ENCODE measurements at regions not wholly inside any gene's neighbourhood (a gene's known extent, or its start where the extent isn't known, plus 50 kb on each side); places are given as distances from the start of the nearest gene placed in this dataset.

- in situ Hi-C loops (cut with MboI; ENCODE audit: low sequenced_read_pairs in 4 of 4) (no loop called here), intact Hi-C loops (cut with DNase I; ENCODE audit: low total_unique reads) (no loop called here)
- no peak for DNase-seq
- no peak overlapping the region for H3K4me3 ChIP-seq
- no peaks in the 10 kb centered on the region for H3K36me3 ChIP-seq
- ATAC-seq, result no peak
- no peaks in the 10 kb centered on the region for H3K4me1 ChIP-seq
- H3K27ac ChIP-seq, result no peak overlapping the region
- H3K27me3 ChIP-seq, result no peaks in the 10 kb centered on the region
- TF ChIP-seq POLR2A (IDR thresholded peaks at IDR 0.05) (no peak), CTCF (IDR thresholded peaks at IDR 0.05 in 4 of 5, conservative IDR thresholded peaks at IDR 0.05 in 1 of 5) (no peak)
- no peaks in the 10 kb centered on the region for H3K9me3 ChIP-seq
Measured at GRCh38 chr1:30447701-30448100, 275.7 kb downstream of the MATN1 start.

GRCh38 chr1:30447080-30447479 lies 276.3 kb downstream of the MATN1 start:
- H3K27ac ChIP-seq, result no peak overlapping the region
- intact Hi-C loops (cut with DNase I; ENCODE audit: low total_unique reads) (no loop called here), in situ Hi-C loops (cut with MboI; ENCODE audit: low sequenced_read_pairs in 4 of 4) (no loop called here)
- no peaks in the 10 kb centered on the region for H3K4me1 ChIP-seq
- no peak for TF ChIP-seq POLR2A (IDR thresholded peaks at IDR 0.05)
- TF ChIP-seq CTCF (IDR thresholded peaks at IDR 0.05 in 4 of 5, conservative IDR thresholded peaks at IDR 0.05 in 1 of 5), result no peak
- H3K4me3 ChIP-seq, result no peak overlapping the region
- ATAC-seq (no peak), DNase-seq (no peak)
- H3K36me3 ChIP-seq, result no peaks in the 10 kb centered on the region
- H3K9me3 ChIP-seq, result no peaks in the 10 kb centered on the region
- H3K27me3 ChIP-seq, result no peaks in the 10 kb centered on the region

- TF ChIP-seq CTCF (IDR thresholded peaks at IDR 0.05 in 4 of 5, conservative IDR thresholded peaks at IDR 0.05 in 1 of 5), result no peak
- TF ChIP-seq POLR2A (IDR thresholded peaks at IDR 0.05), result no peak
- intact Hi-C loops (cut with DNase I; ENCODE audit: low total_unique reads) (no loop called here), in situ Hi-C loops (cut with MboI; ENCODE audit: low sequenced_read_pairs in 4 of 4) (no loop called here)
Measured at GRCh38 chr1:30446508-30446907, 276.9 kb downstream of the MATN1 start.

GRCh38 chr1:30446095-30446494 lies 277.3 kb downstream of the MATN1 start:
- ATAC-seq (no peak), DNase-seq (no peak)
- intact Hi-C loops (cut with DNase I; ENCODE audit: low total_unique reads), result no loop called here
- H3K27me3 ChIP-seq, result no peaks in the 10 kb centered on the region
- TF ChIP-seq POLR2A (IDR thresholded peaks at IDR 0.05), result no peak
- no peak for TF ChIP-seq CTCF (IDR thresholded peaks at IDR 0.05 in 4 of 5, conservative IDR thresholded peaks at IDR 0.05 in 1 of 5)
- H3K36me3 ChIP-seq, result no peaks in the 10 kb centered on the region
- H3K9me3 ChIP-seq, result no peaks in the 10 kb centered on the region
- no peak overlapping the region for H3K4me3 ChIP-seq
- H3K27ac ChIP-seq, result no peak overlapping the region
- in situ Hi-C loops (cut with MboI; ENCODE audit: low sequenced_read_pairs in 4 of 4), result no loop called here
- no peaks in the 10 kb centered on the region for H3K4me1 ChIP-seq

More at GRCh38 chr1:30446508-30446907, 276.9 kb downstream of the MATN1 start:
- Histone ChIP-seq H3K27ac (no peak overlapping the region), H3K4me1 (no peaks in the 10 kb centered on the region), H3K27me3 (no peaks in the 10 kb centered on the region), H3K36me3 (no peaks in the 10 kb centered on the region), H3K9me3 (no peaks in the 10 kb centered on the region), H3K4me3 (no peak overlapping the region)
- ATAC-seq, result no peak
- DNase-seq, result no peak

- Histone ChIP-seq H3K4me3 (no peak overlapping the region), H3K27ac (no peak overlapping the region), H3K9me3 (no peaks in the 10 kb centered on the region), H3K36me3 (no peaks in the 10 kb centered on the region), H3K4me1 (no peaks in the 10 kb centered on the region), H3K27me3 (no peaks in the 10 kb centered on the region)
- TF ChIP-seq CTCF (IDR thresholded peaks at IDR 0.05 in 4 of 5, conservative IDR thresholded peaks at IDR 0.05 in 1 of 5) (no peak), POLR2A (IDR thresholded peaks at IDR 0.05) (no peak)
- ATAC-seq (no peak), DNase-seq (no peak)
- intact Hi-C loops (cut with DNase I; ENCODE audit: low total_unique reads) (no loop called here), in situ Hi-C loops (cut with MboI; ENCODE audit: low sequenced_read_pairs in 4 of 4) (no loop called here)
Measured at GRCh38 chr1:30445449-30445848, 277.9 kb downstream of the MATN1 start.

All from gastrocnemius medialis (tissue), 4 donors.